DMS 273 treated with DMSO at 0.1 percent for 48 hours (cell line): ENCODE measurements at regions not wholly inside any gene's neighbourhood (a gene's known extent, or its start where the extent isn't known, plus 50 kb on each side); places are given as distances from the start of the nearest gene placed in this dataset.

ENCODE experiments used
- DNase-seq: peaks from one replicate; lab custom pipeline; 2025; lab: John Stamatoyannopoulos, UW

GRCh38 chr19:31119951-31120690 is 229.1 kb downstream of the TSHZ3 start:
- no peak for DNase-seq

GRCh38 chr19:31118986-31119385 is 230.2 kb downstream of the TSHZ3 start:
- DNase-seq, result no peak

GRCh38 chr19:31118287-31118955 is 230.8 kb downstream of the TSHZ3 start:
- DNase-seq, result no peak

GRCh38 chr19:31114585-31114984 is 234.7 kb downstream of the TSHZ3 start:
- DNase-seq, result no peak

- DNase-seq, result no peak
These were observed 235.9 kb downstream of the TSHZ3 start for GRCh38 chr19:31113293-31113692.

- no peak for DNase-seq
These were observed 237.1 kb downstream of the TSHZ3 start for GRCh38 chr19:31112158-31112557.

GRCh38 chr19:31111741-31112140 is 237.5 kb downstream of the TSHZ3 start:
- no peak for DNase-seq

GRCh38 chr19:31110336-31110735 is 238.9 kb downstream of the TSHZ3 start:
- DNase-seq, result no peak

- no peak for DNase-seq
These were observed 239.6 kb downstream of the TSHZ3 start for GRCh38 chr19:31109636-31110035.

- DNase-seq, result no peak
These were observed 242.1 kb downstream of the TSHZ3 start for GRCh38 chr19:31107096-31107495.

GRCh38 chr19:31105761-31106160 is 243.5 kb downstream of the TSHZ3 start:
- no peak for DNase-seq

- DNase-seq, result no peak
These were observed 244.8 kb downstream of the TSHZ3 start for GRCh38 chr19:31104451-31104850.

- no peak for DNase-seq
These were observed 246.0 kb downstream of the TSHZ3 start for GRCh38 chr19:31103228-31103627.

GRCh38 chr19:31102674-31103073 is 246.6 kb downstream of the TSHZ3 start:
- DNase-seq, result no peak

- DNase-seq, result no peak
These were observed 248.3 kb downstream of the TSHZ3 start for GRCh38 chr19:31100981-31101380.

- DNase-seq, result no peak
These were observed 249.0 kb downstream of the TSHZ3 start for GRCh38 chr19:31100206-31100590.

- no peak for DNase-seq
These were observed 249.6 kb downstream of the TSHZ3 start for GRCh38 chr19:31099515-31100205.

GRCh38 chr19:31098836-31099235 is 250.4 kb downstream of the TSHZ3 start:
- DNase-seq, result no peak

GRCh38 chr19:31096935-31097545 is 252.2 kb downstream of the TSHZ3 start:
- DNase-seq, result no peak

GRCh38 chr19:31096062-31096830 is 253.0 kb downstream of the TSHZ3 start:
- no peak for DNase-seq

- no peak for DNase-seq
These were observed 254.0 kb downstream of the TSHZ3 start for GRCh38 chr19:31095100-31095804.
